HG03135 (cell line): ENCODE measurements at regions not wholly inside any gene's neighbourhood (a gene's known extent, or its start where the extent isn't known, plus 50 kb on each side); places are given as distances from the start of the nearest gene placed in this dataset.
"Not testable (repeated sequence)": the region's sequence is repeated elsewhere in the genome, so short reads cannot be mapped to it uniquely, and the experiment has no call there.

Source experiments
- ATAC-seq: cut with Tn5 transposase; IDR thresholded peaks from one replicate; pipeline ENCODE4 v1.9.1; 2021; ENCODE audit warnings: mild to moderate bottlenecking, moderate library complexity; ENCODE audit not compliant: unreplicated experiment

- ATAC-seq = no peak
These were observed 118.9 kb downstream of the GATA3 start for GRCh38 chr10:8173243-8173865.

GRCh38 chr10:8173866-8174243 is 119.4 kb downstream of the GATA3 start:
- ATAC-seq = no peak

GRCh38 chr10:8174762-8175161 is 120.3 kb downstream of the GATA3 start:
- ATAC-seq = no peak

- ATAC-seq = not testable (repeated sequence)
These were observed 123.0 kb downstream of the GATA3 start for GRCh38 chr10:8177526-8177925.

GRCh38 chr10:8179773-8180172 is 125.3 kb downstream of the GATA3 start:
- not testable (repeated sequence) for ATAC-seq

- no peak for ATAC-seq
These were observed 126.0 kb downstream of the GATA3 start for GRCh38 chr10:8180360-8181109.

- no peak for ATAC-seq
These were observed 127.1 kb downstream of the GATA3 start for GRCh38 chr10:8181496-8182157.

- ATAC-seq = no peak
These were observed 128.3 kb downstream of the GATA3 start for GRCh38 chr10:8182806-8183205.

GRCh38 chr10:8183241-8183704 is 128.8 kb downstream of the GATA3 start:
- ATAC-seq = no peak

- no peak for ATAC-seq
These were observed 132.7 kb downstream of the GATA3 start for GRCh38 chr10:8187171-8187666.

- no peak for ATAC-seq
These were observed 135.0 kb downstream of the GATA3 start for GRCh38 chr10:8189458-8189857.

GRCh38 chr10:8192301-8192700 is 137.8 kb downstream of the GATA3 start:
- ATAC-seq = no peak

- ATAC-seq = no peak
These were observed 139.1 kb downstream of the GATA3 start for GRCh38 chr10:8193546-8193945.

GRCh38 chr10:8194050-8194449 is 139.6 kb downstream of the GATA3 start:
- no peak for ATAC-seq

GRCh38 chr10:8206882-8207281 is 152.4 kb downstream of the GATA3 start:
- ATAC-seq = no peak

- no peak for ATAC-seq
These were observed 157.1 kb downstream of the GATA3 start for GRCh38 chr10:8211631-8212030.

- no peak for ATAC-seq
These were observed 159.2 kb downstream of the GATA3 start for GRCh38 chr10:8213735-8214134.

GRCh38 chr10:8214587-8214986 is 160.1 kb downstream of the GATA3 start:
- no peak for ATAC-seq

- ATAC-seq = no peak
These were observed 162.4 kb downstream of the GATA3 start for GRCh38 chr10:8216893-8217292.

GRCh38 chr10:8221451-8221850 is 167.0 kb downstream of the GATA3 start:
- no peak for ATAC-seq

GRCh38 chr10:8224591-8224990 is 170.1 kb downstream of the GATA3 start:
- ATAC-seq = no peak

GRCh38 chr10:8225187-8225586 is 170.7 kb downstream of the GATA3 start:
- no peak for ATAC-seq
